ENCODE measurements at regions not wholly inside any gene's neighbourhood (a gene's known extent, or its start where the extent isn't known, plus 50 kb on each side); places are given as distances from the start of the nearest gene placed in this dataset.

DNA sequence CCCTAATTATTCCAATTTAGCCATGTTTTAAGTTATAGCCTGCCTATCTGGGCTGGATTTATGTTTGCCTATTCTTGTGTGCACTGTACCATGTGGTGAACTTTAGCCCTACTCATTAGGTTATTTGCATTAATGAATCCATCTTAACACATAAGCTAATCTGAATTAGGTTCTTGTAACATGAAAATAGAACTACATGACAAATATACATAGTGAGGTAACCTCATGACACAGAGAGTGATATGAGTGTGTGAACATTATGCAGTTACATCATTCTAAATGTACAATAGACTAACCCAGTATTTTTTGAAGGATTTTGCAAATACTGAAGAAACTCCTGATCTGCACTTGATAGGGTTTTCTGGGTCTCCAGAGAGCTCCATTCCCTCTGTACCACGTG is 733.7 kb upstream of the CITED2 start:
- no peak for DNase-seq (ENCODE audit: low read depth)

- DNase-seq (ENCODE audit: low read depth): no peak
Measured at GRCh38 chr6:140107216-140107615, 732.8 kb upstream of the CITED2 start.

DNA sequence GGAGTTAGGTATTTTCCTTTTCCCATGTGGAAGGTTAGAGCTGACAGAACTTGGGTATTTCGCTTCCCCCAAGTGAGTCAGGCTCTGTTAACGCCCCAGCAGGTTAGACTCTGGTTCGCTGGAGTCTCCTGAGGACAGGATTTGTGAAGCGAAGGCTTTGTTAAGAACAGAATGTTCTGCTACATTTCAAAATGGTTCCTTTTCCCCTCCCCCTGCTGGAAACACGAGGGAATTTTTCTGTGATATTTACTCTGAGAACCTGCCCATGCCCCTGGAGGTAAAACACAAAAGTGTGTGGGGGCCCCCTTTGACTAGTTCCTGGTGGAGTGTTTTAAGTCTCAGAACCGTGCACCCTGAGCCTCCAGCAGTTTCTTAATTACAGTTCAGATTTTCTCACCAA is 731.4 kb upstream of the CITED2 start:
- DNase-seq (ENCODE audit: low read depth): no peak

DNA sequence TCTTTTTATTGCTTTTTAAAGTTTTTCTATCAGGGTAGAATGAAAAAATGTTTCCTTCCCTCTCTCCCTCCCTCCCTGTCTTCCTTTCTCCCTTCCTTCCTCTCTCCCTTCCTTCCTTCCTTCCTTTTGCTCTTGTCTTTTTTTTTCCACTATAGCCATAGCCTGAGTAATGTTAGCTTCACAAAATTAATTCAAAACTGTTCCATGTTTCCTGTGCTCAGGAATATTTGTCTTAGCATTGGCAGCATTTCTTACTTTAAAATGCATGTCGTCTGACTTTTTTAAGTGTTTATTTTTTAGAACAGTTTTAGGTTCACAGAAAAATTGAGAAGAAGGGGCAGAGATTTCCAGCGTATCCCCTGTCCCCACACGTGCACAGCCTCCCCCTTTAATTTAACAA is 730.8 kb upstream of the CITED2 start:
- no peak for DNase-seq (ENCODE audit: low read depth)

DNA sequence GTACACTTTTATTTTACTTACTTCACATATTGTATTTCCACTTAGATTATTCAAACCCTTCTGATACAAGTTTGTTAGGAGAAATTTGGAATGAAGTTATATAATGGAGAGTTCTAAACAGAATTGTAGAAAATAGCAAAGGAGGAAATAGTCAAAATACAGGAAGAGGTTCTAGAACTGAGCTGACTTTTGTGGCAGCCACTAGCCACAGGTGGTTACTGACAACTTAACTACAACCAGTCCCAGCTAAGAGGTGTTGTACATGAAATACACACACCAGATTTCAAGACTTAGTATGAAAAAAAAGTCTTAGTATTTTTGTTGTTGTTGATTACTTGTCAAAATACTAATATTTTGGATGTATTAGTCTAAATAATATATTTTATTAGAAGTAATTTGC is 727.4 kb upstream of the CITED2 start:
- DNase-seq (ENCODE audit: low read depth): no peak

- peak; percentile 52 for DNase-seq (ENCODE audit: low read depth)
Measured at GRCh38 chr6:140101367-140101766, 726.9 kb upstream of the CITED2 start.

GRCh38 chr6:140095532-140095931 is 721.1 kb upstream of the CITED2 start:
- DNase-seq (ENCODE audit: low read depth): no peak

DNA sequence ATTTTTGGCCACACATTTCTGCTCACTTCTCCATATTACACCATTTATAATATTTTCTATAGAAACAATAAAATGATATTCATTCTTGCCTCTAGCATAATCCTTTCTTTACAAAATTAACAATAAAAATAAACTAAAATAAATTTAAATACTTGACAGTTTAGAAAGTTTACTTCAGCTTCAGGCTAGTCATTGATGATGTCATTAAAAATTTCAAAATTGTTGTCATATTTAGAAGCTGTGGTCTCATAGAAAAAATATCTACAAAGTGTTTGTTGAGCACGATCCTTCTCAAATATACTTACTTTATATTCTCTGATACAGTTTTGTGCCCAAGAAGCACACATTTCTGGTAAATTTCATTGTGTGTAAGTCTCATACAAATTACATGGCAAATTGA is 717.4 kb upstream of the CITED2 start:
- no peak for DNase-seq (ENCODE audit: low read depth)

- DNase-seq (ENCODE audit: low read depth): no peak
Measured at GRCh38 chr6:140090871-140091270, 716.4 kb upstream of the CITED2 start.

GRCh38 chr6:140083375-140083774 is 708.9 kb upstream of the CITED2 start:
- DNase-seq (ENCODE audit: low read depth): no peak

GRCh38 chr6:140082867-140083297 is 708.4 kb upstream of the CITED2 start:
- DNase-seq (ENCODE audit: low read depth): peak; percentile 84

DNA sequence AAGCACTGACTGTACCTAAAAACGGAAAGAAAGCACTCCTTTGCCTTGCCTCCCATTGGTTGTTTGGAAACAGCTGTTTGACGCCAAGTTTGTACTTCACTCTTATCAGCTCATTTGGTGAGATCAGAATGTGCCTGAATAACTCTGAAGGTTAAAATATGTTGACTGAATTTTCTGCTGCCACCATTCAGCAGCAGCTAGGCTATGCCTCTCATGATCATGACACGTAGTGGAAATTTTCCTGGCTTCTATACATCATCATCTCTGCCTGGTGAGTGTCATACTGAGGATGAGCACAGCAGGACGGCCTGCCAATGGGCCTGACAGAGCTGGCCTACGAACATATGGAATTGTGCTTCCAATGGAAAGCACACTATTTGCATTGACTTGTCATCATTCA is 704.9 kb upstream of the CITED2 start:
- DNase-seq (ENCODE audit: low read depth): no peak

- peak; percentile 93 for DNase-seq (ENCODE audit: low read depth)
Measured at GRCh38 chr6:140078561-140079125, 704.2 kb upstream of the CITED2 start.

DNA sequence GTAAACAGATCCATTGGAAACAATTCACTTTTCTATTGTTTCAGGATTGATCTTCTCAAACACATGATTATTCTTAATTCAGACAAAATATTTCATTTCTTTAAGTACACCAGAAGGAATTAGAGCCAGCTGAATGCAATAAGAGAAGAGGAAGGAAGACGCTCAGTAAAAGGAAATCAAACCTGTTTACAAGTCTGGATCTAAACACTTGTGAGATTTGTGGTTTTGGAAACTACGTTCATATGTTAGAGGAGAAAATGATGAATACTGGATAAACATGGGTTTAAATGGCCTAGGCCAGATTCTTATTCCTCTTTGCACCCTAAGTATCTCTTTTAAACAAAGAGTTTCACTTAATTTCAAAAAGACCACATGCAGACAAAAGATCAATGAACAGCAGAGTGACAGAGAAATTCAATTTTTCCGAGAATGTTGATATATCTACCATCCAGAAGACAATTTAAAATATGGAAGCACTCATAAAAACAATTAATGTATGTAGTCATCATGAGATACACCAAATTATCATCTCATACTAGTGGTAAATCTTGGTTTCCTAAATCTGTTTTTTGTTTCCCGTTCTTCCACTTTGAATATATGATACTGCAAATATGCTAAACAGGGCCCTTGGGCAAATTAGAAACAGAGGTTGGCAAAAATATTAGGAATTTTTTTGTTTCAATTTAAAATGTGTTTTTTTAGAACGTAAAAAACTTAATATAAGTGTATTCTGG is 703.5 kb upstream of the CITED2 start:
- DNase-seq (ENCODE audit: low read depth): no peak

GRCh38 chr6:140076105-140076504 is 701.7 kb upstream of the CITED2 start:
- DNase-seq (ENCODE audit: low read depth): no peak

- no peak for DNase-seq (ENCODE audit: low read depth)
Measured at GRCh38 chr6:140073456-140073855, 699.0 kb upstream of the CITED2 start.

DNA sequence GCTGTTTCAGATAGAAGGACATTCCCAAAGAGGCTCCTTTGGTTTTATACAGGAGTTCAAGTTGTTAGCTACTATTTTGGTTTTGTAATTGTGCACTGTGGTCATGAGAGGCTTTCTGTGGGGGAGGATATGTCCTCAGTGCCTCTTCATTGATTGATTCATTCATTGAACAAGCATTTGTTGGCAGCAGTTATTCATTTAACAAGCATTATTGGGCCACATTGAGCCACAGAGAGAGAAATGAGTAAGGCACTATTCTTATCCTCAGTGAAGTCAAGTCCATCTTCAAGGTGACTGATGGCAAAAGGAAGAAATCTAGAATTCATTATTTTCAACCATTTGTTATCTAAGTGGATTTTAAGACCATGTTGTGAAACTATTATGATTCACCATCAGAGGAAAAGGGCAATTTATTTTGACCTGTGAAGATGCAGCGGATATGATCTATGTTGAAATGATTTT is 697.2 kb upstream of the CITED2 start:
- peak; percentile 89 for DNase-seq (ENCODE audit: low read depth)

GRCh38 chr6:140070846-140071473 is 696.5 kb upstream of the CITED2 start:
- DNase-seq (ENCODE audit: low read depth): peak; percentile 74

DNA sequence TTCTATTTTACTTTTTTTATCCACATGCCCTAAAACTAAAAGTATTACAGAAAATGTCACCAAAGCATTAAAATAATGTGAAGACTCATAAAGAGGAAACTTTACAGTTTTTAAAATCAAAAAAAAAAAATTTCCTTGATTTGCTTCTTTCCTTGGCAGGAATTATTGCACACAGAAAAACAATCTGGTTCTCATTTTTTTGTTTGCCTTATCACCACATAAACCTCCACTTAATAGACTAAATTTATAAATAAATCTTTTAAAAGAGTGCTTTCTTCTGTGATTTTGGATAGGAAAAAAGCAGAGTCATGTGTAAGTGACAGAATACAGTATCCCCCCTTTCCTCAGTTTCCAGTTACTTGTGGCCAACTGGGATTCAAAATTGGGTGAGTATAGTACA is 695.1 kb upstream of the CITED2 start:
- no peak for DNase-seq (ENCODE audit: low read depth)

DNA sequence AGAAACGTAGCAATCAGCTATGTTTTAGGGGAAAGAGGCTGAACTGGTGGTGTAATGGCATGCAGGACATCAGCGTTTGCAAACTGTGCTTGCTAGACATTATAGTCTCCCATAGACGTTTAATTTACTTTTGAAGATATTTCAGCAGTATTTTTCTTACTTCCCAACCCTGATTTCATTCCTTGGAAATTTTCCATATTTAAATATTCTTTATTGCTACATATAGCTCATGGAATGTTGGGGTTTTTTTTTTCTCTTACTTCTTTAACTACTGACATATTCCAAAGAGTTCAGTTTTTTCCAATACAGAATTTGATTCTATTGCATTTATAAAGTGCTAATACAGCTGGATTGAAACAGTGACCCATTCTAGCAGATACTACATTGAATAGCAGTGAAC is 694.4 kb upstream of the CITED2 start:
- no peak for DNase-seq (ENCODE audit: low read depth)

DNA sequence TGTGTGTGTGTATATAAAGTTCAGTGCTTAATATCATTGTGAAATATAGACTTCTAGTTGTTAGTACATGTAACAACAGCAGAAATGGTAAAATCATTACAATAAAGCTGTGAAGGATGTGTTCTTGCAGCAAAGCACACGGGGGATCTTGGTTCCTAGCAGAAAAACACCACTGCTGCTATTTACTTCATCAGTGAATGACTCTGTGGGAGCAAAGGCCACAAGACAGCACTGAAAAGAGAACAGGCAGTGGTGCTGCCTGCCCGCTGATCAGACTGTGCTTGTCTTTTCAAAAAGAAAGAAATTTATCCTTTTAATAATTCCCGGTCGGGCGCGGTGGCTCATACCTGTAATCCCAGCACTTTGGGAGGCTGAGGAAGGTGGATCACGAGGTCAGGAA is 689.9 kb upstream of the CITED2 start:
- no peak for DNase-seq (ENCODE audit: low read depth)

- no peak for DNase-seq (ENCODE audit: low read depth)
Measured at GRCh38 chr6:140063021-140063399, 688.6 kb upstream of the CITED2 start.

All from GM04504 (cell line).